Activated CD4-positive, alpha-beta T cell treated with anti-CD3 and anti-CD28 coated beads, Interleukin-2, amount 50 U/mL, for 16 hours (primary cell): ENCODE measurements at regions not wholly inside any gene's neighbourhood (a gene's known extent, or its start where the extent isn't known, plus 50 kb on each side); places are given as distances from the start of the nearest gene placed in this dataset.
"Not testable (repeated sequence)": the region's sequence is repeated elsewhere in the genome, so short reads cannot be mapped to it uniquely, and the experiment has no call there.

Experiments
- DNase-seq: peaks from one replicate; pipeline ENCODE4 v3.0.0-alpha.2; 2020

DNA sequence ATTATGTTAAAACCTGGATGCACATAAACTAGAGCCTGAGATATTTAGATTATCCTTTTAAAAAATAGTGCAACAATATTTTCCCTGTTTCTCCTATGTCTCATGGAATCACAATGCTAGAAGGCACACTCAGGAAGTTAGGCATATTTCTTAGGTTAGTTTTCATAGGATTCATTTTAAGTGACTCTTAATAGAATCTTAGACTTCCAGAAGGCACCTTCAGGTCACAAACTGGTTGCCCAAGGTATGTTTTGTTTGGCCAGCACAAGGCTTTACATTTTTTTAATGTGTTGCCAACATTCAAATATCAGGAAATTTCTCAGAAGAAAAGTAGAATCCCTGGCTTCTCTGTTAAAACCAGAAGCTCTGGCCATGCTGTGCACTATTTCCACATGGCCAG, 129.3 kb downstream of the LNPK start:
- DNase-seq, result no peak

DNA sequence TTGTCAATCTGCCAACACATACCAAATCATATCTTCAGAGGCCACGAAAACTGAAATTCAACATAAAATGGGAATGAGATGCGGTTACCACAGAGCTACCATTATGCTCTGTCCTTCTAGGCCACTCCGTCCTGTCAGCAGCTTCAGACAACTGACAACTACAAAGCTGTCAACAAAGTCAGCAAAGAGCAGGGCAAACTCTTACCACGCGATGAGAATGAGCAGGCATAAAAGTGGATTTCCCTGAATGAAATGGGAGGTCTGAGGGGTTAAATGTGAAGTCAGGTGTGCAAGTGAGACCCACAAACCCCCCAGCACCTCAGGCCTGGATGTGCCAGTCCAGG, 130.1 kb downstream of the LNPK start:
- no peak for DNase-seq

DNA sequence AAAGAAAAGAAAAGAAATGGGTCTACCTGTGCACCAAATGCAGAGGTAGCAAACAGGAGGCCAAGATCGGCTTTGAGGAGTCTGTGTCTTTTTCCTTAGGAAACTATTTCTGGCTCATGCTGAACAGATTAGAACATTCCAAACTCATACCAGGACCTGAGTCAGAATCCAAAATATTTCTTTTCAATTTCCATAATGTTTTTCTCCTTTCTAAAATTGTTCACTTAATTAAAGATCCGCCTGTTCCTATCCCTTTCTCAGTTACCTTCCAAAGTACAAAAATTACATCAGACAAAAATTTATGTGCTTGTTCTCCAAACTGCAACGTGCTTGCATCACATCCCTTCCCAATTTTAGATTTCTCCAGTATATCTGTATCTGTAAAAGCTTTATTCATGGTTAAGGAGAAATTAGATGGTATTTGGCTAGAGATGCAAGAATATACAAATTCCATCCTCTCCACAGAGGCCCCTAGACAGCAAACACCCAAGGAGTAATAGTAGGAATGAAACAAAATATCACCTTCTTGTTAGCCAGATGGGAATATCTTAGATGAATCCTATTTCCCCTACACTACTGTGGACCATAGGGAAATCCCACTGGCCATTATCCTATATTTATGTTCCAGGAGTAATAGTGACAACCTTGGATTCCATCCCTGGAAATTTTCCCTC, 130.6 kb downstream of the LNPK start:
- no peak for DNase-seq

DNA sequence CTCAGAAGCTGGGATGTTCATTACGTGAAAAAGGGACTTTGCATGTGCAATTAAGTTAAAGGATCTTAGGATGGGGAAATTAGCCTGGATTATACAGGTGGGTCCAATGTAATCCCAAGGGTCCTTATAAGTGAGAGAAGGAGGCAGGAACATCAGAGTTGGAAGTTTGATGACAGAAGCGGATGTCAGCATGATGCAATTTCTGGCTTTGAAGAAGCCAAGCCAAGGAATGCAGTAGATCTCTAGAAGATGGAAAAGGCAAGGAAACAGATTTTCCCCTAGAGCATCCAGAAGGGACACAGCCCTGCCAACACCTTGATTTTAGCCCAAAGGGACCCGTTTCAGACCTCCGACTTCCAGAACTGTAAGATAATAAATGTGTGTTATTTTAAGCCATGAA, 136.4 kb downstream of the LNPK start:
- no peak for DNase-seq

DNA sequence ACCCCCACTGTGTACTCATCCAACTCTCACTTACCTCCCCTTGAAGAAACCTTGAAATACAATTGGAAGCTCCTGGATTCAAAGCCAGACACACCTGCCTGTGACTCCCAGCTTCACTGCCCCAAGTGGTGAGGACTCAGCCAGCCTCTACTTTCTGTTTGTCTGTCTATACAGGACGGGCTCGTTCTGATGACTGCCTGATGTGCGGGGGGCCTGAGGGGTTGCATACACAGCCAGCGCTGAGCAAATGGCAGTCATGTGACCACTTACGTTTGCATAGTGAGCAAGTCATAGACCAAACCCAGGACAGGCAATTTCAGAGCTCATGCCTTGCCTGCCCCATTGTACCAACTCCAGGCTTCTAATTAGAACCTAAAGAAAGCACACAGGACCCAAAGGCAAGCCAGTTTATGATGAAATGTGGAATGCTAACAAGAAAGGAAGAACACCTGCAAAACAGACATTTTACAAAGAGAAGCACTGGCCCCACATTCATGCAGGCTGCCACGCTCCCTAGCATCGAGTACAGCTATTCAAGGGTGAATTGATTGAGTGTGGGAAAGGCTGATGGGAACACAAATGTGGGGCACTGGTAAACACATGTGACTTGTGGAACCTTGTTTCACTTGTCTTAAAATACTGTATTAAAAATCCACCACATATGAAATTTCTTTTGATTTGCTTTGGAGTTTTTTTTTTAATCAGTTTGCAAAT, 137.8 kb downstream of the LNPK start:
- DNase-seq, result no peak

DNA sequence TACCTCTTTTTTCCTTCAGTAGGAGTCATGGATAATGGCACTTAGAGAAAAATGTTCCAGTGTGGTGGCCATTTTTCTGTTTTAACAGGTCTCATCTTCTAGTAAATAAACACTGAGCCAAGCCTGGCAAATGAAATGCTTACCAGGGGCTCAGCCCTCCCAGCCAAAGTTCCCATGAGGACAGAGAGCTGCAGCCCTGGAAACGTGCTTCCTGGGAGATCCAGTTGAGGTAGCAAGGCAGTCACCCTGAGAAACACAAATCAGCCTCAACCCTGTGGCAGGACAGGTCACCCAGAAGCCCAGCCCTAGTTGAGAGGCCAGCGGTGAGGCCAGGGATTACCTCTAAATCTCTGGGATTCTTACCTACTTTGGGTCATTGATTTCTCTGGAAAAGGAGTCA, 140.1 kb downstream of the LNPK start:
- no peak for DNase-seq

DNA sequence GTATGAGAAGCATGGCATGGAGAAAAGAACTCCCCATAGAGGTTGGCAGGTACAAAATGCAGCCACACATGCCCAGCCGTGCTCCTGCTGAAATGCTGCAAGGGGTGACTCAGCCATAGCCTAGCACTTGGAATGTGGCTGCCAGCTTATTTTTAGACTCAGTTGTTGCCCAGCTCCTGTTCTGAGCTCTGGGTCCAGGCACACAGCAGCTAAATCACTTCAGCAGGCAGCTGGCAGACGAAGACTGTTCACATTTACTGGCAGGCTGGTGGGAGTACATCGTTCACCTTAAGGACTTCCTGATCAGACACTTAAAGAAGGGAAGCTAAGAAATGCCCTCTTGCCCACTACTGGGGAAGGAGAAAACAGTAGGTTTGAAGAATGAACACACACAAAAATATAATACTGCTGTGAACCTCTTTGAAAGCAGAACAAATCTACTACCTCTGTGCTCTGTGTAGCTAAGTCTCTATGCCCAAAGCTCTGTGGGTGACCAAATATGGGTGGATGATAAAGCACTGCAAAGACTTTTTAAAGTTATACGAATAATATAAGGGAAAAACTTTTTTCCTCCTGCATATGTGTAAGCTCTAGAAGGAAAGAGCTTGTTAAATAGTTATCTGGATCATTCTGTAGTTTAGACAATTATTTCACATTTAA, 146.1 kb downstream of the LNPK start:
- DNase-seq, result no peak

DNA sequence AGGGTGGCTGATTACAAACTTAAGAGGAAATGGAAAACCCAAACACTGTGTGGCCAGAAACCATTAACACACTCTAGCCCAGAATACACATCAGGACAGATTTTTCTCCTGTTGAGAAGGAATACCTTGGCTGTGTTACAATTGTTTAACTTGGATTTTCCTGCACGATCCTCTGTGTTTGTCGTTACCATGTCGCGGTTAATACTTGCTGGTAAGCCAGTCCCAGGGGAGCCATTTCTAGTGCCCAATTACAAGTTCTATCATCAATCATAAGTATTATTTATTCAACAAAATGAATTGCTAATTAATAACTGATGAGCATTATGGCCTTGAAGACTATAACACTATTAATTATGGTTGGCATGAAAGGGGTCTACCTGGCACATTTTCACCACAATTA, 146.8 kb downstream of the LNPK start:
- DNase-seq, result no peak

DNA sequence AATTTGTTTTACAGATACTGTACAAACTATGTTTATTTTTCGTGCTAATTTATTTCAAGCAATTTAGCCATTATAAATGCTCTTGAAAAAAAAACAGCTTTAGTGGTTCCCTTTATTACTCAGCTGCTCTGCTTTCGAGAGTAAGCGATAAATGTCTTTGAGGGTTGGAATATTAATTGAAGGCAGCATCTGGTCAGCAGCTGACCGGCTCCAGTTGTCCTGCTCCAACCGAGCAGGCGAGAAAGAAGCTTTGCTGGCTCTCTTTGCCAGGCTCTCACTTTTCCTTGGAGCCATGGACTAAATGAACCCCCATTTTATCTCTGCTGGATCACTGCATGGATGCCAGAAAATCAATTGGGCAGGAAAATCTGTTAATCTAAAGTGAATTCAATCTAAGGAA, 147.4 kb downstream of the LNPK start:
- DNase-seq, result no peak

DNA sequence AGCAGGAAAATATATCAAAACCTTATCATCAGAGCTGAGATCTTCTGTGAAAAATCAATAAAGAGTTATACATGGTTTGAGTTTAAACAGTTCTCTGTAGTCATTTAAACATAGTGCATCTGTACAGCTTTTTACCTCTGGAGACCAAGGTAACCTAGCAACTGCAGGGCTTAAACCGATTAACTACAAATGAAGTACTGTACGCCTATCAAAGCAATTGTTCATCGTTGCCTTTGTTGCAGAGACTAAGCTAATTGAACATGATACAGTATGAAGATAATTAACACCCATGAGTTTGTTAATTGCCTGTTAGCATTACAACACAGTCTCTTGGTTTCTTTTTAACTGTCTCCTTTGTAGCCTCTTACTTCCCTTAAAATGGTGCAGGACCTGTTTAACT, 147.9 kb downstream of the LNPK start:
- no peak for DNase-seq

DNA sequence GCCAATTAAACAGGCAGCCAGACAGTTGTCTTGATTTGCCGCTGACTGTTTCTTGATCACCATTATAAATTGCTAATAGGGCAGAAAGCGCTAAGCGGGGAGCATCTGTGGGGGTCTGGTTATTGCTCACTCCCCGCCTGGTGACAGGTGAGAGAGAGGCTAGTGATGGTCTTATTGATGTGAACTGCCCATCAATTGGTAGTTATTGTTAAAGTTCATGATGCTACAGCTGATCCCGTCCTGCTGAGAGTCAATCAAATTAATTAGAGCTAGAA, 148.5 kb downstream of the LNPK start:
- no peak for DNase-seq

DNA sequence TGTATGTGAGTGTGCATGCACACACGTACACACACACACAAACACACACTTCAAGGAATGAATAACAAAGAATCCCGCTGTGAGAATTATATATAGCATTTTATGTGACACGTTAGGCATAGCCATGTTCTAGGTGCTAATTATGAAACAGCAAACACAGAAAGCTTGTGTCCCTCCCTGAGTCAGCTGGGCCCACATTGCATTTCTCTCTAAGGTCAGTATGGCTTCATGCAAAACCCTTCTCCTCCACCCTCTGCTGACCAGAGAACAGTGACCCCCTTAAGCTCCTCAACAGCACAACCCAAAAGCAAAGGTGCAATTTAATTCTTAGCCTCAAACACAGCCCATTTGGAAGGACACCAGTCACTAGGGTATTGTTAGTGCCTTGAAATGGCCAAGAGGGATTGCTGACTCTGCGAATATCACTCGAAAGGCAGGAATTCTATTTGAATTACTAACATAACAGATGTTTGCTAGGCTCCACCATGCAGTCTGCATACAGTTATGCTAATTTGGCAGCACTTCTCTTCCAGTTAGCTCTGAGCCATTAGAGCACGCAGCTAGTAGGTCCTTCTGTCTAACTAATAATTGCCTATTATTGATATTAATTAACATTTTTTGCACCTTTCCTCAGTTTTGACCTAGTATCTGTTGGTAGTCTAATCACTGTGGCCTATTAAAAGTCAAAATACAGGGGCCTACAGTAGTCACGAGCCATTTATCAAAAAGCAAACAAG, 149.0 kb downstream of the LNPK start:
- DNase-seq, result no peak

DNA sequence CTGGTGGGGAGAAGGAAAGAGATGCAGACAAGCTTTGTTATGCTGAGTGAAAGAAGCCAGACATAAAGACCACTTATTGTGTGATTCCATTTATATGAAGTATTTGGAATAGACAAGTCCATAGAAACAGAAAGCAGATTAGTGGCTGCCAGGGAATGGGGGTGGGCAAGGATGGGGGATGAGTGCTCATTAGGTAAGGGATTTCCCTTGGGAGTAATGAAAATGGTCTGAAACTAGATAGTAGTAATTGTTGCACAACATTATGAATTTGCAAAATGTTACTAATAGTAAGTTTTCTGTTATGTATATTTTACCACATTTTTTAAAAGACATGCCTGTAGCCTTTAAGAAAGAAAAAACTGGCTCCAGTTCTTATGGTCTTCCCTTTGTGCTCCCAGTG, 154.9 kb downstream of the LNPK start:
- DNase-seq, result no peak

DNA sequence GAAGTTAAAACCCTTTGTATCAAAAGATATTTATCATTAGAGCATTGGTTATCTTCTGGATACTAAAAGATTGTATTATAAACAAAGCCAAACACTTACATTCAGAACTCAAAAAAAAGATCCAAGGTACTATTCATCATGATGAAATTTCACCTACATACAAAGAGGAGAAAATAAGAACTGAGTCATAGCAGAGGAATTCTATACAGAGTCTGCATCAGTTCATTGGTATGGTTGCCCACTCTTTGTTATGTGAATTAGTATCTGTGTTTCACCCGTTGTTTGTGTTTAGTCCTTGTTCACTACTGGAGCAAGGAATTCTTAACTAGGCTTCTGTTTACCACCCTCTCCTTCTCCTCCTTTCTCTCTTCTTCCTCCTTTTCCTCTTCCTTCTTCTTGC, 157.9 kb downstream of the LNPK start:
- DNase-seq, result no peak

DNA sequence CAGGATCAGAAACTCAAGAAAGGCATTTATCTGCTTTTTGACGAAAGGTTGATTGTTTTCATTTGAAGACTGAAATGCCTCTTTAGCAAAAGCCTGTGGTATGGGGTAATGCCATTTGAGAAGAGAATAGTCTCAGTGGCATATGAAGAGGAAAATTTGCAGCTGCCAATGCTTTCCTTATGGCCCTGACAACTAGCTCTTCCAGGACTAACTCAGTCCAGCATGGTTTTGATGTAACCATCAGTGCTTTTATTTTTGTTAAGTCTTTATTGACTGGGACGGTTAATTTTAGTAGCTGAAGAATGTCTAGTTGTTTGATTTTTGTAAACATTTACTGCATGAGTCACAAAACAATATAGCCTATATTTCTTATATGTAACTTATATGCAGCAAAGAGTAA, 158.4 kb downstream of the LNPK start:
- DNase-seq, result no peak

DNA sequence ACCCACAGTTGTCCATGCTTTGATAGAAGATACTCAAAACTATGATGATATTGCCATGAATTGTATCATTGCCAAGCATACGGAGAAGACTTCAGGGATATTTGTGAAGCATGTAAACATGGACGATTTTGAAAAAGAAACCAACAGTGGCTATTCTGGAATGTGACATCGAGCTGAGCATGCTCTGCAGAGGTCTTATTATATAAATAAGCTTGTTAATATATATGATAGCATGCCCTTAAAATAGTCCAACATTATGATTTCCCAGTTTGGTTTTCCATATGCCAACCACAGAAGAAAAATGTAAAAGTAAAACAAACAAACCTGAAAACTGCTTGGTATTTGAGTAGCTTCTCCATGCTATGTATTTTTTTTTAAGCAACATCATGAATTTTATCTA, 159.1 kb downstream of the LNPK start:
- DNase-seq, result no peak

DNA sequence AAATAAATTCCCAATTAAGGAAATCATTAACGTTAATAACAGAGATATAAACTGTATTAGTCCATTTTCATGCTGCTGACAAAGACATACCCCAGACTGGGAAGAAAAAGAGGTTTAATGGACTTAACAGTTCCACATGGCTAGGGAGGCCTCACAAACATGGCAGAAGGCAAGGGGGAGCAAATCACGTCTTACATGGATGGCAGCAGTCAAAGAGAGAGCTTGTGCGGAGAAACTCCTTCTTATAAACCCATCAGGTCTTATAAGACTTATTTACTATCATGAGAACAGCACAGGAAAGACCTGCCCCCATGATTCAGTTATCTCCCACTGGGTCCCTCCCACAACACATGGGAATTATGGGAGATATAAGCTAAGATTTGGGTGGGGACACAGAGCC, 161.3 kb downstream of the LNPK start:
- DNase-seq, result not testable (repeated sequence)

DNA sequence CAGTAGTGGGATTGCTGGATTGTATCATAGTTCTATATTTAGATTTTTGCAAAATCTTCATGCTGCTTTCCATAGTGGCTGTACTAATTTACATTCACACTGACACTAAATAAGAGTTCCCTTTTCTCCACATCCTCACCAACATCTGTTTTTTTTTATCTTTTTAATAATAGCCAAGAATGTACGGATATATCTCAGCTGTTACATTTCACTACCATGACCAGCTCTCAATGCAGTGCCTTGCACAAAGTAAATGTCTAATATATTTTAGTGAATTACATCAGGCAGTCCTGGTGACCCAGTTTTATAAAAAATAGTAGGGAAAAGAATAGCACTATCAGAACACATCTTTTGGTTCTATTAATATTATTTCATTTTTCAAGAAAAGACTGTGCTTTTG, 161.8 kb downstream of the LNPK start:
- no peak for DNase-seq

DNA sequence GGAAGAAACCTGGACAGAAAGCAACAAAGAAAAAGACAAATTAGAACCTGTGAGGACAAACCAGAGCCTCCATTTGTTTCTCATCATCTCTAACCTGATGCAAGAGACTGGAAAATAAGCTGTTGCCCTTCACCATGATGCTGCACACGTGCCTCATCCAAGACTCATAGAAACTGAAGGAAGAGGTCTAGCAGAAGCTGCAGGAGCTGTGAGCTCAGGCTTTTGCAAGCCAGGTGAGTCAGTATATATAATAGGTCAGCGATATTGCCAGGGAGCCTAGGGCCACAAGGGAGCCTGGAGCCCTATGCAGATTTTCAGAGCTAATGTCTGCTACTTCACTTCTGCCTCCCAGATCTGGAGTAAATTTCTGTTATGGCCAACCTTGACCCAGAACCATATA, 163.1 kb downstream of the LNPK start:
- no peak for DNase-seq

DNA sequence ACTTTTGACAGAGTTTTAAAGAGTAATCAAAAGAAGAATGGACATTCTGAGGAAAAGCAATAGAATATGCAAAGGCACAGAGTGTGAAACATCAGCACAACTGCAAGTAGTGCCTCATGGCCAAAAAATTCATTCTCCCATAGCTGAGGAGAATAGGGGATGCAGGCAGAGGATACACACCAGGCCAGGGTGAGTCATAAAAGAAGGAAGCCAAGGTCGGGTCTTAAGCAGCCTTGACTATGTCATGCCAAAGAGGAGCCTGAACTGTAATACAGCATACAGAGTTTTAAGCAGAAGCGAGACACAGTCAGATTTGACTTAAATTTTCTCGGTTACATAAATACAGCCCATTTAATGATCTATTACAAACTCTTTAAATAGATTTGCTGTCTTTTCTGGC, 165.0 kb downstream of the LNPK start:
- DNase-seq, result no peak

DNA sequence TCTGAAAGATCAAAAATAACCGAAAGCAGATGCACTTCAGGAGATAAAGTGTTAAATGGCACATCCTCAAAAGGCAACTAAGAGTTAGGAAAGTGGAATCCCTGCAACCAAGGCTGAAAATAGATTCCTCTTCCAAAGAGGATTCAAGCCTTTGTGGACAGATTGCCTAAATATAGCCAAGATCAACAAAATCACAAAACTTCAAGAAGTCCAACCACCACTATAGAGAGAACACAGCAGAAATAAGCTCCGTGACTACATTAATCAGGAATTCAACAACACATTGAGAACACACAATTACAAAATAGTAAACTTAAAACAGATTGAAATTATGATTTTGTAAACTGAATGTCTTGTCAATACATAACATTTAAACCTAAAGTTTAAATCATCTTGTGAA, 165.7 kb downstream of the LNPK start:
- no peak for DNase-seq

DNA sequence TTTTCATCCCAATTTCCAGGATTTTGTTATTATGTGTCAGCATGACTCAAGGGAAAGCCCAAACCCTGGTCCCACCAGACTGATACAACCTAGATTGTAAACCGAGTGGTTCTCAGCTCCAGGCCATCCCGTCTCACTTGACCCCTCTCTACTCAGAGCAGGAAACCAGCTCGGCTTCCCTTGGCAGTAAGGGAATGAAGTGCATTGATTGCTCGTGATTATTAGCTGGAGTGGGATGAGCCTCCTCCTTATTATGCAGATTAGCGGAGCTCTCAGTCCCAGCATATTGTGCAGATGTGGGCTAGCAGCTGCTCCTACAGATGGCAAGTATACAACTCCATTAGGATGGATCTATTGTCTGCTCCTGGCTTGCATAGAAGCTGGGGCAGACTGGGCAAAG, 167.6 kb downstream of the LNPK start:
- DNase-seq, result no peak

DNA sequence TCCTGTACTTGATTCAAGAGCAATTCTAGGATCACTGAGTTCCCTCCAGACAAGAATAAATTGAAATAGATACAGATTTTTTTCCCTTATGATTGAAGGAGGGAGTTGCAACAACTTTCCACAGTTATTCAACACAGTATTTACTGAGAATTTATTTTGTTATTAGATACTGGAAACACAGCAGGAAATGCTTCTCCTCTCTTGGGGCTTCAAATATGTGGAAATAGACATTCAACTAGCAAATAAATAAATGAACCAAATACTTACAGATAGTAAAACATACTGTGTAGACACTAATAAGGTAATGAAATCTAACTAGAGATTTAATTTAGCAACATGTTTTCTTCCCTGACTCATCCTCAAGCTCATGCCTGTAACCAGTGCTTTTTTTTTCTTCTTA, 169.2 kb downstream of the LNPK start:
- DNase-seq, result no peak

DNA sequence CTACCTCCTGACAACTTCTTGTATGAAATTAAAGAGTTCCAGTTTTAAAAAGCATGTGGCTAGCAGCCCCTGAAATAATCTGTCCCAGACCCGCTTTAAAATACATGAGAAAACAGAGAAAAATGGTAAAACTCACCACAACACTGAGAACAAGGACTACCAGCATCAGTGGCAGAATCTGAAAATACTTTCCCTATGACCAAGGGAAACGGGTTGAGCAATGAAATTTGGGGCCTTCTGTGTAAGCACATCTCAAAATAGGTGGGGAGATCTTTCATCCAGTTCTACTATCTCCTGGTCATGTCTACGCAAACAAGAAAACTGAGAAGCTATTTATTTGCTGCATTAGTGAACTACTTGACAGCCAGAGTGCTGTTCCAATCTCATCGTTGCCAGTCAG, 172.3 kb downstream of the LNPK start:
- no peak for DNase-seq
